ENCODE measurements at regions not wholly inside any gene's neighbourhood (a gene's known extent, or its start where the extent isn't known, plus 50 kb on each side); places are given as distances from the start of the nearest gene placed in this dataset.

DNA sequence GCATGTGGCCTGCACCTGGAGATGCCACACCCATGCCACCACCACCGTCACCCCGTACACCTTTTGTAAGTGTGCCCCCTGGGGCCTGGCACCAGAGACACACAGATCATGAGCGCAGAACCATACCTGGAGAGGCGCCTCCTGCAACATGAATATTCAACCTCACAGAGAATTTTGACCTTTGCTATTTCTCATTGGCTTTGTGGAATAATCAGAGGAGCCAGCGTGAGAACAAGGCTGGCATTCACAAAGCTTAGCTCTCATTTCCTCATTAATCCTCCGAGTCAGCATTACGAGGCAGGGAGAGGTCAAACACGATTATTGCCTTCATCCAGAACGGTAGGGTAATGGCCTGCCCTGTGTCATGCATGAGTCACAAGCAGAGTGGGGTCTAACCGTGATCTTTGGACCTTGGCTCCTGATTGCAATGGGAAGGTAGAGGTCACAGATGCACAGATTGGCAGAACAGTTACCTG is 73.0 kb upstream of the POMGNT2 start:
- no peak for TF ChIP-seq GLIS3 (CRISPR knock-in tag; IDR thresholded peaks at IDR 0.05)
- TF ChIP-seq TCF4 (CRISPR knock-in tag; IDR thresholded peaks at IDR 0.05; ENCODE audit: borderline replicate concordance), result no peak
- no peak for TF ChIP-seq ISL1 (CRISPR knock-in tag; IDR thresholded peaks at IDR 0.05)
- TF ChIP-seq, protein P1, sequence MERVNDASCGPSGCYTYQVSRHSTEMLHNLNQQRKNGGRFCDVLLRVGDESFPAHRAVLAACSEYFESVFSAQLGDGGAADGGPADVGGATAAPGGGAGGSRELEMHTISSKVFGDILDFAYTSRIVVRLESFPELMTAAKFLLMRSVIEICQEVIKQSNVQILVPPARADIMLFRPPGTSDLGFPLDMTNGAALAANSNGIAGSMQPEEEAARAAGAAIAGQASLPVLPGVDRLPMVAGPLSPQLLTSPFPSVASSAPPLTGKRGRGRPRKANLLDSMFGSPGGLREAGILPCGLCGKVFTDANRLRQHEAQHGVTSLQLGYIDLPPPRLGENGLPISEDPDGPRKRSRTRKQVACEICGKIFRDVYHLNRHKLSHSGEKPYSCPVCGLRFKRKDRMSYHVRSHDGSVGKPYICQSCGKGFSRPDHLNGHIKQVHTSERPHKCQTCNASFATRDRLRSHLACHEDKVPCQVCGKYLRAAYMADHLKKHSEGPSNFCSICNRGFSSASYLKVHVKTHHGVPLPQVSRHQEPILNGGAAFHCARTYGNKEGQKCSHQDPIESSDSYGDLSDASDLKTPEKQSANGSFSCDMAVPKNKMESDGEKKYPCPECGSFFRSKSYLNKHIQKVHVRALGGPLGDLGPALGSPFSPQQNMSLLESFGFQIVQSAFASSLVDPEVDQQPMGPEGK (CRISPR knock-in tag; IDR thresholded peaks at IDR 0.05; ENCODE audit: borderline replicate concordance), result no peak
- TF ChIP-seq ZC3H10 (CRISPR knock-in tag; IDR thresholded peaks at IDR 0.05), result no peak
- TF ChIP-seq TOX (CRISPR knock-in tag; IDR thresholded peaks at IDR 0.05; ENCODE audit: borderline replicate concordance), result no peak
- no peak for TF ChIP-seq ZNF8 (CRISPR knock-in tag; IDR thresholded peaks at IDR 0.05)
- TF ChIP-seq SNAI2 (CRISPR knock-in tag; IDR thresholded peaks at IDR 0.05), result no peak
- TF ChIP-seq, protein P2, sequence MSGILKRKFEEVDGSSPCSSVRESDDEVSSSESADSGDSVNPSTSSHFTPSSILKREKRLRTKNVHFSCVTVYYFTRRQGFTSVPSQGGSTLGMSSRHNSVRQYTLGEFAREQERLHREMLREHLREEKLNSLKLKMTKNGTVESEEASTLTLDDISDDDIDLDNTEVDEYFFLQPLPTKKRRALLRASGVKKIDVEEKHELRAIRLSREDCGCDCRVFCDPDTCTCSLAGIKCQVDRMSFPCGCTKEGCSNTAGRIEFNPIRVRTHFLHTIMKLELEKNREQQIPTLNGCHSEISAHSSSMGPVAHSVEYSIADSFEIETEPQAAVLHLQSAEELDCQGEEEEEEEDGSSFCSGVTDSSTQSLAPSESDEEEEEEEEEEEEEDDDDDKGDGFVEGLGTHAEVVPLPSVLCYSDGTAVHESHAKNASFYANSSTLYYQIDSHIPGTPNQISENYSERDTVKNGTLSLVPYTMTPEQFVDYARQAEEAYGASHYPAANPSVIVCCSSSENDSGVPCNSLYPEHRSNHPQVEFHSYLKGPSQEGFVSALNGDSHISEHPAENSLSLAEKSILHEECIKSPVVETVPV (CRISPR knock-in tag; IDR thresholded peaks at IDR 0.05), result no peak
- TF ChIP-seq ARNTL (CRISPR knock-in tag; IDR thresholded peaks at IDR 0.05; ENCODE audit: borderline replicate concordance, low read depth), result no peak
- TF ChIP-seq PPARA (CRISPR knock-in tag; IDR thresholded peaks at IDR 0.05; ENCODE audit: borderline replicate concordance), result no peak
- no peak for TF ChIP-seq ESRRG (CRISPR knock-in tag; IDR thresholded peaks at IDR 0.05)
- TF ChIP-seq, protein P3, sequence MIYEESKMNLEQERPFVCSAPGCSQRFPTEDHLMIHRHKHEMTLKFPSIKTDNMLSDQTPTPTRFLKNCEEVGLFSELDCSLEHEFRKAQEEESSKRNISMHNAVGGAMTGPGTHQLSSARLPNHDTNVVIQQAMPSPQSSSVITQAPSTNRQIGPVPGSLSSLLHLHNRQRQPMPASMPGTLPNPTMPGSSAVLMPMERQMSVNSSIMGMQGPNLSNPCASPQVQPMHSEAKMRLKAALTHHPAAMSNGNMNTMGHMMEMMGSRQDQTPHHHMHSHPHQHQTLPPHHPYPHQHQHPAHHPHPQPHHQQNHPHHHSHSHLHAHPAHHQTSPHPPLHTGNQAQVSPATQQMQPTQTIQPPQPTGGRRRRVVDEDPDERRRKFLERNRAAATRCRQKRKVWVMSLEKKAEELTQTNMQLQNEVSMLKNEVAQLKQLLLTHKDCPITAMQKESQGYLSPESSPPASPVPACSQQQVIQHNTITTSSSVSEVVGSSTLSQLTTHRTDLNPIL (CRISPR knock-in tag; IDR thresholded peaks at IDR 0.05; ENCODE audit: low read depth), result no peak
- TF ChIP-seq ZNF565 (CRISPR knock-in tag; conservative IDR thresholded peaks at IDR 0.05; ENCODE audit: low read depth), result no peak
- TF ChIP-seq CSDC2 (CRISPR knock-in tag; IDR thresholded peaks at IDR 0.05), result no peak
- no peak for TF ChIP-seq BACH2 (CRISPR knock-in tag; IDR thresholded peaks at IDR 0.05; ENCODE audit: borderline replicate concordance)
- no peak for TF ChIP-seq ZNF70 (CRISPR knock-in tag; IDR thresholded peaks at IDR 0.05)
- ATAC-seq, result no peak

DNA sequence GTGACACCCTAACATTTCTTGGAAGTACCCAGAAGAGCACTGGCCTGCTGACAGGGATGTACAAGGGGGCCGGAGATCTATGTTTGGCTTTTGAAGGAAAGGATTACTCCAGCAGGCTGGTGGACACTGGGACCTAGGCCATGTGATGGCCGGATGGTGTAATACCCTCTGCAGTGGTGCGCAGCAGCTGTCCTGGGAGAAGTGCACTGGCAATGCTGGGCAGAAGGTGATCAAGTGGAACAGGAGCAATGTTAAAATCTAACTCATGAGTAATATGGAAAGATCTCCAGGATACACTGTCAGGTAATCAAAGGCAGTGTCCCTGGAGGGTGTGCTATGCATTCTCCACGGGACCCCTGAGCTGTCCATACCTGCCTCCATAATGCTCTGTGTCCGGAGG is 71.2 kb upstream of the POMGNT2 start:
- ATAC-seq, result no peak
- TF ChIP-seq TOX (CRISPR knock-in tag; IDR thresholded peaks at IDR 0.05; ENCODE audit: borderline replicate concordance) (no peak), ESRRG (CRISPR knock-in tag; IDR thresholded peaks at IDR 0.05) (no peak), TCF4 (CRISPR knock-in tag; IDR thresholded peaks at IDR 0.05; ENCODE audit: borderline replicate concordance) (no peak), ZC3H10 (CRISPR knock-in tag; IDR thresholded peaks at IDR 0.05) (no peak), ZFP30 (CRISPR knock-in tag; IDR thresholded peaks at IDR 0.05) (no peak), GLIS3 (CRISPR knock-in tag; IDR thresholded peaks at IDR 0.05) (no peak), ARNTL (CRISPR knock-in tag; IDR thresholded peaks at IDR 0.05; ENCODE audit: borderline replicate concordance, low read depth) (no peak), ZNF70 (CRISPR knock-in tag; IDR thresholded peaks at IDR 0.05) (no peak), ISL1 (CRISPR knock-in tag; IDR thresholded peaks at IDR 0.05) (no peak), RARB (CRISPR knock-in tag; IDR thresholded peaks at IDR 0.05) (no peak), CSDC2 (CRISPR knock-in tag; IDR thresholded peaks at IDR 0.05) (no peak), SNAI2 (CRISPR knock-in tag; IDR thresholded peaks at IDR 0.05) (no peak), ZNF565 (CRISPR knock-in tag; conservative IDR thresholded peaks at IDR 0.05; ENCODE audit: low read depth) (no peak)
- TF ChIP-seq, protein P2 (CRISPR knock-in tag; IDR thresholded peaks at IDR 0.05), result no peak
- TF ChIP-seq, protein P4, sequence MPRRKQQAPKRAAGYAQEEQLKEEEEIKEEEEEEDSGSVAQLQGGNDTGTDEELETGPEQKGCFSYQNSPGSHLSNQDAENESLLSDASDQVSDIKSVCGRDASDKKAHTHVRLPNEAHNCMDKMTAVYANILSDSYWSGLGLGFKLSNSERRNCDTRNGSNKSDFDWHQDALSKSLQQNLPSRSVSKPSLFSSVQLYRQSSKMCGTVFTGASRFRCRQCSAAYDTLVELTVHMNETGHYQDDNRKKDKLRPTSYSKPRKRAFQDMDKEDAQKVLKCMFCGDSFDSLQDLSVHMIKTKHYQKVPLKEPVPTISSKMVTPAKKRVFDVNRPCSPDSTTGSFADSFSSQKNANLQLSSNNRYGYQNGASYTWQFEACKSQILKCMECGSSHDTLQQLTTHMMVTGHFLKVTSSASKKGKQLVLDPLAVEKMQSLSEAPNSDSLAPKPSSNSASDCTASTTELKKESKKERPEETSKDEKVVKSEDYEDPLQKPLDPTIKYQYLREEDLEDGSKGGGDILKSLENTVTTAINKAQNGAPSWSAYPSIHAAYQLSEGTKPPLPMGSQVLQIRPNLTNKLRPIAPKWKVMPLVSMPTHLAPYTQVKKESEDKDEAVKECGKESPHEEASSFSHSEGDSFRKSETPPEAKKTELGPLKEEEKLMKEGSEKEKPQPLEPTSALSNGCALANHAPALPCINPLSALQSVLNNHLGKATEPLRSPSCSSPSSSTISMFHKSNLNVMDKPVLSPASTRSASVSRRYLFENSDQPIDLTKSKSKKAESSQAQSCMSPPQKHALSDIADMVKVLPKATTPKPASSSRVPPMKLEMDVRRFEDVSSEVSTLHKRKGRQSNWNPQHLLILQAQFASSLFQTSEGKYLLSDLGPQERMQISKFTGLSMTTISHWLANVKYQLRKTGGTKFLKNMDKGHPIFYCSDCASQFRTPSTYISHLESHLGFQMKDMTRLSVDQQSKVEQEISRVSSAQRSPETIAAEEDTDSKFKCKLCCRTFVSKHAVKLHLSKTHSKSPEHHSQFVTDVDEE (CRISPR knock-in tag; IDR thresholded peaks at IDR 0.05), result no peak
- TF ChIP-seq, protein P5, sequence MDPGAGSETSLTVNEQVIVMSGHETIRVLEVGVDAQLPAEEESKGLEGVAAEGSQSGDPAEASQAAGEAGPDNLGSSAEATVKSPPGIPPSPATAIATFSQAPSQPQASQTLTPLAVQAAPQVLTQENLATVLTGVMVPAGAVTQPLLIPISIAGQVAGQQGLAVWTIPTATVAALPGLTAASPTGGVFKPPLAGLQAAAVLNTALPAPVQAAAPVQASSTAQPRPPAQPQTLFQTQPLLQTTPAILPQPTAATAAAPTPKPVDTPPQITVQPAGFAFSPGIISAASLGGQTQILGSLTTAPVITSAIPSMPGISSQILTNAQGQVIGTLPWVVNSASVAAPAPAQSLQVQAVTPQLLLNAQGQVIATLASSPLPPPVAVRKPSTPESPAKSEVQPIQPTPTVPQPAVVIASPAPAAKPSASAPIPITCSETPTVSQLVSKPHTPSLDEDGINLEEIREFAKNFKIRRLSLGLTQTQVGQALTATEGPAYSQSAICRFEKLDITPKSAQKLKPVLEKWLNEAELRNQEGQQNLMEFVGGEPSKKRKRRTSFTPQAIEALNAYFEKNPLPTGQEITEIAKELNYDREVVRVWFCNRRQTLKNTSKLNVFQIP (CRISPR knock-in tag; IDR thresholded peaks at IDR 0.05; ENCODE audit: borderline replicate concordance, low read depth), result no peak
